Lower lobe of right lung (tissue), 2 donors: ENCODE measurements at regions not wholly inside any gene's neighbourhood (a gene's known extent, or its start where the extent isn't known, plus 50 kb on each side); places are given as distances from the start of the nearest gene placed in this dataset.

Experiments used
- ATAC-seq, 2 donors: fragments of 200-7000 bp; cut with Tn5 transposase; one replicate each; pipeline ENCODE4 v1.9.1; 2020 to 2022; ENCODE audit warnings: mild to moderate bottlenecking in 2 of 2, moderate library complexity in 2 of 2
- DNase-seq: peaks from one replicate; pipeline ENCODE4 v3.0.0-alpha.2; 2020
- H3K27ac ChIP-seq: fragments of 200-600 bp; one replicate; pipeline ENCODE4 v1.8.0; 2022
- H3K27me3 ChIP-seq: fragments of 200-600 bp; one replicate; pipeline ENCODE4 v1.8.0; 2022; ENCODE audit warnings: low read depth
- H3K36me3 ChIP-seq: fragments of 200-600 bp; one replicate; pipeline ENCODE4 v1.8.0; 2022; ENCODE audit warnings: mild to moderate bottlenecking
- H3K4me1 ChIP-seq: fragments of 200-600 bp; one replicate; pipeline ENCODE4 v1.8.0; 2022
- H3K4me3 ChIP-seq: fragments of 200-600 bp; one replicate; pipeline ENCODE4 v1.8.0; 2022; ENCODE audit warnings: mild to moderate bottlenecking
- H3K9me3 ChIP-seq: fragments of 200-600 bp; one replicate; pipeline ENCODE4 v1.8.0; 2022
- CTCF ChIP-seq: fragments of 200-600 bp; IDR thresholded peaks from one replicate; pipeline ENCODE4 v1.8.0; 2022; ENCODE audit warnings: antibody characterized with exemption, mild to moderate bottlenecking
- intact Hi-C: fragments of 100-400 bp; cut with DNase I; formaldehyde crosslinking; loops from one replicate; pipeline ENCODE4 v1.11.0; 2022
- donor health status: DM: no; HTN: yes; CAD: no; lungs with severe emphysema.

- DNase-seq, result no peak
- H3K36me3 ChIP-seq, result no peaks in the 10 kb centered on the region
Observed at GRCh38 chr2:134081238-134081938, 172.5 kb upstream of the MGAT5 start.

GRCh38 chr2:134083548-134083947 lies 170.3 kb upstream of the MGAT5 start:
- H3K27me3 ChIP-seq, result no peaks in the 10 kb centered on the region
- intact Hi-C loops, result no loop called here
- no peak overlapping the region for H3K27ac ChIP-seq
- no peaks in the 10 kb centered on the region for H3K36me3 ChIP-seq
- no peak overlapping the region for H3K4me3 ChIP-seq
- DNase-seq (no peak), ATAC-seq (no peak)
- peaks cover 6% of the 10 kb centered on the region for H3K4me1 ChIP-seq
- H3K9me3 ChIP-seq, result no peaks in the 10 kb centered on the region
- no peak for TF ChIP-seq CTCF

More at GRCh38 chr2:134081238-134081938, 172.5 kb upstream of the MGAT5 start:
- intact Hi-C loops, result no loop called here
- H3K27me3 ChIP-seq, result no peaks in the 10 kb centered on the region
- TF ChIP-seq CTCF, result no peak
- no peak overlapping the region for H3K4me3 ChIP-seq
- peaks cover 11% of the 10 kb centered on the region for H3K4me1 ChIP-seq
- no peak for ATAC-seq
- no peak overlapping the region for H3K27ac ChIP-seq
- H3K9me3 ChIP-seq, result no peaks in the 10 kb centered on the region

GRCh38 chr2:134086594-134087219 lies 167.2 kb upstream of the MGAT5 start:
- Histone ChIP-seq H3K36me3 (no peaks in the 10 kb centered on the region), H3K27ac (no peak overlapping the region), H3K4me1 (no peaks in the 10 kb centered on the region), H3K4me3 (no peak overlapping the region), H3K9me3 (no peaks in the 10 kb centered on the region), H3K27me3 (no peaks in the 10 kb centered on the region)
- ATAC-seq, result no peak
- TF ChIP-seq CTCF, result no peak
- intact Hi-C loops, result no loop called here
- no peak for DNase-seq

- no peak for ATAC-seq
- Histone ChIP-seq H3K27ac (no peak overlapping the region), H3K36me3 (no peaks in the 10 kb centered on the region), H3K27me3 (no peaks in the 10 kb centered on the region), H3K4me3 (no peak overlapping the region), H3K9me3 (no peaks in the 10 kb centered on the region), H3K4me1 (no peaks in the 10 kb centered on the region)
- DNase-seq, result no peak
- intact Hi-C loops, result no loop called here
- TF ChIP-seq CTCF, result no peak
Observed at GRCh38 chr2:134087371-134087921, 166.4 kb upstream of the MGAT5 start.

GRCh38 chr2:134089454-134089853 lies 164.4 kb upstream of the MGAT5 start:
- Histone ChIP-seq H3K4me3 (no peak overlapping the region), H3K9me3 (no peaks in the 10 kb centered on the region), H3K27me3 (no peaks in the 10 kb centered on the region), H3K27ac (no peak overlapping the region), H3K36me3 (no peaks in the 10 kb centered on the region), H3K4me1 (no peaks in the 10 kb centered on the region)
- intact Hi-C loops, result no loop called here
- ATAC-seq (no peak), DNase-seq (no peak)
- no peak for TF ChIP-seq CTCF
